Hypothalamus (tissue), 51 donors: ENCODE measurements at regions not wholly inside any gene's neighbourhood (a gene's known extent, or its start where the extent isn't known, plus 50 kb on each side); places are given as distances from the start of the nearest gene placed in this dataset.

Experiments used
- DNase-seq, 51 donors: peaks; one replicate each; lab custom pipeline; 2025; lab: John Stamatoyannopoulos, UW

DNA sequence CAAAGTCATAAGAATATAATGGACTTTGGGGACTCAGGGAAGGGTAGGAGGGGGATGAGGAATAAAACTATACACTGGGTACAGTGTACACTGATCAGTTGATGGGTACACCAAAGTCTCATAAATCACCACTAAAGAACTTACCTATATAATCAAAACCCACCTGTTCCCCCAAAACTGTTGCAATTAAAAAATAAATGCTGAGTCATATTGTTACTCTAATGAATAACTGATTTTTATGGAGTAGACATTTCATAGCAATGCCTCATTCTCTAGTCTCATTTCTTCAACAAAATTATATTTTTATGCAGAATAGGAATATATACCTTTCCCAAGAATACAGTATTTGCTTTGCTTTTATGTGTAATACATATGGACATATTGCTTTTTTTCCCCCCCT is 181.2 kb downstream of the ST6GAL2 start:
- no peak for DNase-seq

DNA sequence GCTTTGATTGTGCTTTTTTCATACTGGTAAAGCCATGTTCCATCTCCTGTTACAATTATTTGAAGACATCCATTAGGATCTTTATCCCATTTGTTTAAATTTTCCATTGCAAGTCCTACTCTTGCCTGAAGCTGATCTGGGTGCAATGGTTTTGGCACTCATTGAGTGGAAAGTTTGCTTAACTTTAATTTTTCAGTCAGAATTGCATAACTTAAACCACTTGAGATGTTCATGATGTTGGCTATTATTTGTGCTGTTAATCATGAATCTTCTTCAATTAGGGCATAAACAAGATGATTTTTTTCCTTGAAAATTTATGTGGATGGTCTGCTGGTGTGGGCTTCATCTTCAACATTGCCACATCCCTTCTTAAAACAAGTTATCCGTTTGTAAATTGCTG is 180.1 kb downstream of the ST6GAL2 start:
- DNase-seq: no peak

DNA sequence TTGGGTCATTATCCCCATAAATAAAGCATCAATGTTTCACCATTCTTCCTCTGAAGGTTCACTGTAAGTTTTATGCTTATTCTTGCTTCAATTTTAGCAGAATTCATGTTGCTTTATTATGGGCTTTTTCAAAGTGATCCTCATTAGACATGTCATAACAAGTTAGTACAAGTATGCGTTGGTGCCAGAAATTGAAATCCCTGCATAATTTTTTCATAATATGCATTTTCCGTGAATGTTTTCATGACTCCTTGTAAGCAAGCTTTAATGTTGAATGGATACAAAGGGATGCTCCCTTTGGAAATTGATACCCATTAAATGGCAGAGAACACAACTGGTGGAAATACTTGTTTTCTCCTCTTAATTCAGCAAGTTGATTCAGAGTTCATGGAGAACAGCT is 179.7 kb downstream of the ST6GAL2 start:
- no peak for DNase-seq

DNA sequence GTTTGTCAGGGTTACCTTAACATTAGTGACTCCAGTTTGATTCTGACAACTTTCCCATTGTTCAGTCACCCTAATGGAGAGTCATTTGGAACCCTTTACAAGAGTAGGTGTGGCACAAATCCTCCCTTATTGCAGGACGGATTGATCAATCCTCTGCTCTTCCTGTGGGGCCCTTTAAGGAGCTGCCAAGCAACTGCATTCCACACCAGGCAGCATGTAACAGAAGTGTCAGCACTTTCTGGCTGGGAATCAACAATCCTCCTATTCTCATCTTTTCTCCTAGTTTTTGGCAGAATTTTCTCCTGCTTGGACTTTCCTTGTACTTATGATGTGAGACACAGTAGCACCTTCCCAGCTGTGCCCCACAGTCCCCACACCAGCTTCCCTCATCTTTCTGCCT is 177.8 kb downstream of the ST6GAL2 start:
- DNase-seq: no peak

DNA sequence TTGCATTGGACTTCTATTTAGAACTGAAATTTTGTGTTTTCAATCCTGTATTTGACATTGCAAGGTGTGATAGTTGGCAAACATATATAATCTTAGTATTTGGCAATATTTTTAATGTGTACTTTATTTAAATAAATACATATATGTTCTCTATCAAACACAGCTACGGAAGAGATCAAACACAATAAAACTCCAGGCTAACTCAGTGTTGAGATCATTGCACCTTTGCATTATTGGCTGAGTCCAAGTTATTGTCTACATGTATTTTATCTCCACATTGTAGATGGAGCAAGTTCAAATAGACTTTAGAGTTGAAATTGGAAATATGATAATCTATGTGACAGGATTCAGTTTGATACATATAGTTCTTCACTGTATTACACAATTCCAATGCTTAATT is 176.7 kb downstream of the ST6GAL2 start:
- no peak for DNase-seq

DNA sequence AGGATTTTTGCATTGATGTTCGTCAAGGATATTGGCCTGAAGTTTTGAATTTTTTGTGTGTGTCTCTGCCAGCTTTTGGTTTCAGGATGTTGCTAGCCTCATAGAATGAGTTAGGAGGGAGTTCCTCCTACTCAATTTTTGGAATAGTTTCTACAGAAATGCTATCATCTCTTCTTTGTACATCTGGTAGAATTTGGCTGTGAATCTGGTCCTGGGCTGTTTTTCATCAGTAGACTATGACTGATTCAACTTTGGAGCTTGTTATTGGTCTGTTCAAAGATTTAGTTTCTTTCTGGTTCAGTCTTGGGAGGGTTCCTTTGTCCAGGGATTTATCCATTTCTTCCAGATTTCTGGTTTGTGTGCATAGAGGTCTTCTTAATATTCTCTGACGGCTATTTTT is 166.7 kb downstream of the ST6GAL2 start:
- no peak for DNase-seq

DNA sequence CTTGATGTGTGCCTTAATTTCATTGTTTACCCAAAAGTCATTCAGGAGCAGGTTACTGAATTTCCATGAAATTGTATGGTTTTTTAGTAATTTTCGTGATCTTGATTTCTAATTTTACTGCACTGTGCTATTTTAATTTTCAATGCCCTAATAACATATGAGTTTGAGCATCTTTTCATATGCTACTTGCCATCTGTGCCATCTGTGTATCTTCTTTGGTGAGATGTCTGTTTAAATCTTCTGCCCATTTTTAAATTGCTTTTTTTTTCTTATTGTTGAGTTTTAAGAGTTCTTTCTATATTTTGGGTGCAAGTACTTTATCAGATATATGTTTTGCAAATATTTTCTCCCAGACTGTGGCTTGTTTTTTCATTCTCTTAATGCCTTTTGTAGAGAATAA is 165.9 kb downstream of the ST6GAL2 start:
- DNase-seq: no peak

DNA sequence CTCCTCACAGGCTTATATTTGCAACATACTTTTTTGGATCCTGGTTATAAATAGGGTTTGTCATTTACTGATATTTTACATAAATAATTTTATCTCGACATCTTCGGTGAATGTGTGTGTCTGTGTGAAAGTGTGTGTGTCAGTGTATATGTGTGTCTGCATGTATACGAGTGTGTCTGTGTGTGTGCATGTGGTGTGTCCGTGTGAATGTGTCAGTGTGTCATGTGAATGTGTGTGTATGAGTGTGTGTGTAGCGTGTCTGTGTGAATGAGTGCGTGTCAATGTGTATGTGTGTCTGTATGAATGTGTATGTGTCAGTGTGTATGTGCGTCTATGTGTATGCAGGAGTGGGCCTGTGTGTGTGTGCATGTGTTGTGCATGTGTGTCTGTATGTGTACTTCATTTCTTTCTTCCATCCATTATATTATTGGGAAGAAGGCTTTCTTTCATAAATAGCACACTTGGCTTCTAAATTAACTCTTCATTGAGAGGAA is 161.6 kb downstream of the ST6GAL2 start:
- no peak for DNase-seq

DNA sequence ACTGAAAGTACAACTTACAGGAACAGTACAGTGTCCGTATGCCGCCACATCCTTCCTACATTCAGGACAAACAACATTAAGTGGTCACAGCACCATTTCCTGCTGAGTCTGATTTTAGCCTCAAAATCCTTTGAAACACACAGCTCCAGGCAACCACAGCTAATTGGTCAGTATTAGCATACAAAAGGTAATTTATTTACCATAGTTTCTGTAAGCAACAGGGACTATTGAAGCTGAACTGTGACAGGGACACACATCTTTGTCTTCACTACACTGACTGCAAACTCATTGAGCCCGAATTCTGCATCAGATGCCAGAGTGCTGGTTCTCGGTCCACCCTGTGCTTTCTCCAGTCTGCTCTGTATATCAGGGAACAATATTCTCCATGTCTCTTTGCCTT is 151.8 kb downstream of the ST6GAL2 start:
- no peak for DNase-seq

DNA sequence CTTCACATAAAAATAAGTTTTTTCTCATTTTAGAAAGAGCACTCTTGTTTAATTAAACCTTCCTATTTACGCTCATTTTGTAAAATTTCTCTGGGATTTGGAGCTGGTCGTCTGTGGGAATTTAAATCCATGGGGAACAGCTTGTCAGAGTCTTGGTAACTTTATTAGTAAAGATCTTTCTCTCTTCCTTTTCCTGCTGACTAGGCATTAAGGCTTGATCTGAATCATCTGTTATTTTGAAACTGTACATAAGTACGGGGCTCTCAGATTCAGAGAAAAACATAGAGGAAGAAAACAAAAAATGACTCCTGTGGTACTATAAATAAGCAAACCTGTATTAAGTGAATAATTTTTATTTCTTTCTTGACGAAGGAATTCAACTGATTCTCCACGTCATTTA is 150.2 kb downstream of the ST6GAL2 start:
- DNase-seq: no peak

DNA sequence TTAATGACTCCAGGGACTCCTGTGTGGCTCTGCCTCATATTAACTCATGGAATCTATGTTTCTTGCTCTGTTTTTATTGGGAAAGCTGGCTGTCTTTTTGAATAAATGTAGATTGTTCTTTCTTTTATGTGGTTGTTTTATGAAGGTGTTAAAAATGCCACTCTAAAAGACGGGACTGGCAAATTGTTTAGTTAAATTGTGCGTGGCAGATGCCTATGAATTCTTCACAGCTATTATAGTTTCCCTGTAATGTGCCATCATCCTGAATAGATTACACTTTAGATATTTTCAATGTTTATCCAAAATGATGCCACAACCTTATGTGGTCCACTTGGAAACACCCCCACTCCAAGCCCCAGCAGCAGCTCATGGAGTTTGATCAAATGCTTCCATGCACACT is 149.7 kb downstream of the ST6GAL2 start:
- no peak for DNase-seq

DNA sequence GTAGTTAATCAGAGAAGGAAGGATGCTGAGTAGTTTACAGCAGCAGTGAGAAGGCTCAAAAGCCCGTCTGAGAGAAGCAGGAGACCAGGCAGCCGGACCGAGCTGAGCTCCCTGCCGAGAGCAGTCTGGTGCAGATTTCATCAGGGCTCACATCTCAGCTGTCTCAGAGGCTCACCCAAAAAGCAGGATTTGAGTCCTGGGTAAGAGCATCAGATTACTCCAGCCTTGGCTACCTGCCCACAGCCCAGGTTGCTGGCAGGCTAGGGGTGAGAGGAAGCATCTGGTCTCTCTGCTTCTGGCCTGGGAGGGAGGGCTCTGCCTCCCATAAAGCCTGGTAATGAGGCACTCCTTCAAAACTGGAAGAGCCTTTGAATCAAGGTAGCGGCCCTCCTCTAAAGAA is 140.5 kb downstream of the ST6GAL2 start:
- DNase-seq: no peak

DNA sequence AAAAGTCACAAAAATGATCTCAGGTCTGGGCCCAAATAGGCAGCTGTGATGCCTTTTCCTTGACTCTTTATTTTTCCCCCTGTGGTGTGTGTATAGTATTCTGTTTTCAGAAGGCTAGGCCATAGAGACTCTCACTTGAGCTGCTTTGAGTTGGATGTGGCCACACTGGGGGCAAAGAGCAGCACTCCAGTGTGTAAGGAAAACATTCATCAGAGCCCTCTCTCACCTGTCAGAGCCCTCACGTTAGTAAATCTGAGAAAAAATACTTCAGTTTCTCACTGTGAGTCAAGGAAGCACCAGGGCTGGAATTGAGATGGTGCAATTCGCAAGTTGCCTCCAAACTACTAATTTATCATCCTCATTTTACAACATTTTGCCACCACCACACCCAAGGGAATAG is 136.1 kb downstream of the ST6GAL2 start:
- DNase-seq: no peak
